G401.6 (cell line): ENCODE measurements at regions not wholly inside any gene's neighbourhood (a gene's known extent, or its start where the extent isn't known, plus 50 kb on each side); places are given as distances from the start of the nearest gene placed in this dataset.
A peak's percentile ranks its signal among the peaks of the same experiment; 100 is the strongest.
"Not testable (repeated sequence)": the region's sequence is repeated elsewhere in the genome, so short reads cannot be mapped to it uniquely, and the experiment has no call there.

ENCODE experiments used
- FAIRE-seq: peaks from 2 replicates; lab custom pipeline; 2012; peaks lifted over from hg19 to GRCh38; lab: Jason Lieb, UNC

GRCh38 chr2:186085226-186085625, 346.6 kb downstream of the FSIP2 start:
- no peak for FAIRE-seq

- no peak for FAIRE-seq
Observed at GRCh38 chr2:186093174-186093573, 354.6 kb downstream of the FSIP2 start.

GRCh38 chr2:186098821-186099220, 360.2 kb downstream of the FSIP2 start:
- FAIRE-seq: no peak

GRCh38 chr2:186099826-186100225, 361.2 kb downstream of the FSIP2 start:
- no peak for FAIRE-seq

- no peak for FAIRE-seq
Observed at GRCh38 chr2:186100636-186101035, 362.0 kb downstream of the FSIP2 start.

- FAIRE-seq: no peak
Observed at GRCh38 chr2:186101616-186102015, 363.0 kb downstream of the FSIP2 start.

GRCh38 chr2:186103276-186103675, 364.7 kb downstream of the FSIP2 start:
- no peak for FAIRE-seq

- FAIRE-seq: no peak
Observed at GRCh38 chr2:186105016-186105724, 366.6 kb downstream of the FSIP2 start.

GRCh38 chr2:186108470-186108869, 369.9 kb downstream of the FSIP2 start:
- FAIRE-seq: no peak

- FAIRE-seq: no peak
Observed at GRCh38 chr2:186113284-186113683, 372.8 kb upstream of the ZC3H15 start.

- FAIRE-seq: no peak
Observed at GRCh38 chr2:186125156-186125555, 360.9 kb upstream of the ZC3H15 start.

- no peak for FAIRE-seq
Observed at GRCh38 chr2:186125625-186126024, 360.4 kb upstream of the ZC3H15 start.

GRCh38 chr2:186126181-186126580, 359.9 kb upstream of the ZC3H15 start:
- FAIRE-seq: no peak

GRCh38 chr2:186129767-186130581, 356.1 kb upstream of the ZC3H15 start:
- no peak for FAIRE-seq

GRCh38 chr2:186130748-186131641, 355.1 kb upstream of the ZC3H15 start:
- FAIRE-seq: no peak

GRCh38 chr2:186135686-186136085, 350.4 kb upstream of the ZC3H15 start:
- no peak for FAIRE-seq

- FAIRE-seq: no peak
Observed at GRCh38 chr2:186136860-186137259, 349.2 kb upstream of the ZC3H15 start.

GRCh38 chr2:186138845-186139244, 347.2 kb upstream of the ZC3H15 start:
- FAIRE-seq: no peak

GRCh38 chr2:186159101-186159500, 327.0 kb upstream of the ZC3H15 start:
- no peak for FAIRE-seq

- FAIRE-seq: no peak
Observed at GRCh38 chr2:186164325-186164724, 321.7 kb upstream of the ZC3H15 start.

- FAIRE-seq: peak; percentile 6
Observed at GRCh38 chr2:186170693-186171092, 315.4 kb upstream of the ZC3H15 start.

GRCh38 chr2:186181625-186182024, 304.4 kb upstream of the ZC3H15 start:
- no peak for FAIRE-seq

GRCh38 chr2:186182366-186182765, 303.7 kb upstream of the ZC3H15 start:
- not testable (repeated sequence) for FAIRE-seq
